ENCODE measurements at regions not wholly inside any gene's neighbourhood (a gene's known extent, or its start where the extent isn't known, plus 50 kb on each side); places are given as distances from the start of the nearest gene placed in this dataset.

- TF ChIP-seq NR2F2 (IDR thresholded peaks at IDR 0.05; ENCODE audit: borderline replicate concordance, low read depth) (no peak), ZNF790 (CRISPR knock-in tag; IDR thresholded peaks at IDR 0.05; ENCODE audit: borderline replicate concordance) (no peak), KIAA2018 (CRISPR knock-in tag; IDR thresholded peaks at IDR 0.05; ENCODE audit: borderline replicate concordance) (no peak), ZBTB7A (CRISPR knock-in tag; IDR thresholded peaks at IDR 0.05) (no peak), KLF11 (CRISPR knock-in tag; IDR thresholded peaks at IDR 0.05) (no peak), MLLT10 (CRISPR knock-in tag; IDR thresholded peaks at IDR 0.05) (no peak), ZNF138 (CRISPR knock-in tag; IDR thresholded peaks at IDR 0.05; ENCODE audit: low read depth) (no peak), PLSCR1 (CRISPR knock-in tag; IDR thresholded peaks at IDR 0.05; ENCODE audit: borderline replicate concordance) (no peak), ZNF615 (CRISPR knock-in tag; IDR thresholded peaks at IDR 0.05; ENCODE audit: borderline replicate concordance) (no peak), AHR (CRISPR knock-in tag; IDR thresholded peaks at IDR 0.05) (no peak), ZNF780A (CRISPR knock-in tag; IDR thresholded peaks at IDR 0.05) (no peak), FOXO1 (CRISPR knock-in tag; IDR thresholded peaks at IDR 0.05) (0 out of 2 replicates have a peak, but pooled peaks have one; percentile 16), JUNB (CRISPR knock-in tag; IDR thresholded peaks at IDR 0.05; ENCODE audit: borderline replicate concordance) (no peak), GATAD1 (CRISPR knock-in tag; IDR thresholded peaks at IDR 0.05) (no peak), ZNF567 (CRISPR knock-in tag; IDR thresholded peaks at IDR 0.05; ENCODE audit: borderline replicate concordance) (no peak), ARNT2 (CRISPR knock-in tag; IDR thresholded peaks at IDR 0.05; ENCODE audit: low read depth) (no peak), NFYB (CRISPR knock-in tag; IDR thresholded peaks at IDR 0.05) (no peak), CBX5 (CRISPR knock-in tag; IDR thresholded peaks at IDR 0.05; ENCODE audit: borderline replicate concordance) (0 out of 2 replicates have a peak, but pooled peaks have one; percentile 32), ZNF230 (CRISPR knock-in tag; IDR thresholded peaks at IDR 0.05) (no peak), ZNF644 (CRISPR knock-in tag; IDR thresholded peaks at IDR 0.05; ENCODE audit: low read depth) (peak; percentile 85)
- TF ChIP-seq, protein P1, sequence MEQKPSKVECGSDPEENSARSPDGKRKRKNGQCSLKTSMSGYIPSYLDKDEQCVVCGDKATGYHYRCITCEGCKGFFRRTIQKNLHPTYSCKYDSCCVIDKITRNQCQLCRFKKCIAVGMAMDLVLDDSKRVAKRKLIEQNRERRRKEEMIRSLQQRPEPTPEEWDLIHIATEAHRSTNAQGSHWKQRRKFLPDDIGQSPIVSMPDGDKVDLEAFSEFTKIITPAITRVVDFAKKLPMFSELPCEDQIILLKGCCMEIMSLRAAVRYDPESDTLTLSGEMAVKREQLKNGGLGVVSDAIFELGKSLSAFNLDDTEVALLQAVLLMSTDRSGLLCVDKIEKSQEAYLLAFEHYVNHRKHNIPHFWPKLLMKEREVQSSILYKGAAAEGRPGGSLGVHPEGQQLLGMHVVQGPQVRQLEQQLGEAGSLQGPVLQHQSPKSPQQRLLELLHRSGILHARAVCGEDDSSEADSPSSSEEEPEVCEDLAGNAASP (CRISPR knock-in tag; IDR thresholded peaks at IDR 0.05; ENCODE audit: borderline replicate concordance) = peak; percentile 69; the same call in 1 of the 2 replicates
These were observed 123.6 kb upstream of the PITX1 start (continued) for GRCh38 chr5:135157421-135158313.

Data from HepG2 (cell line).